HG03095 (cell line): ENCODE measurements at regions not wholly inside any gene's neighbourhood (a gene's known extent, or its start where the extent isn't known, plus 50 kb on each side); places are given as distances from the start of the nearest gene placed in this dataset.
"Not testable (repeated sequence)": the region's sequence is repeated elsewhere in the genome, so short reads cannot be mapped to it uniquely, and the experiment has no call there.

Source experiments
- ATAC-seq: cut with Tn5 transposase; IDR thresholded peaks from one replicate; pipeline ENCODE4 v1.9.1; 2021; ENCODE audit warnings: moderate library complexity; ENCODE audit not compliant: unreplicated experiment

- ATAC-seq = no peak
These were observed 244.8 kb upstream of the SYNCRIP start for GRCh38 chr6:85887461-85887860.

GRCh38 chr6:85868685-85869084 lies 226.0 kb upstream of the SYNCRIP start:
- ATAC-seq = no peak

- ATAC-seq = no peak
These were observed 224.9 kb upstream of the SYNCRIP start for GRCh38 chr6:85867595-85867994.

GRCh38 chr6:85866758-85867401 lies 224.2 kb upstream of the SYNCRIP start:
- ATAC-seq = no peak

GRCh38 chr6:85866370-85866730 lies 223.7 kb upstream of the SYNCRIP start:
- ATAC-seq = no peak

GRCh38 chr6:85865420-85866369 lies 223.0 kb upstream of the SYNCRIP start:
- ATAC-seq = peak; percentile 62

GRCh38 chr6:85864453-85865401 lies 222.0 kb upstream of the SYNCRIP start:
- ATAC-seq = no peak

- ATAC-seq = no peak
These were observed 213.5 kb upstream of the SYNCRIP start for GRCh38 chr6:85856235-85856634.

- not testable (repeated sequence) for ATAC-seq
These were observed 195.8 kb upstream of the SYNCRIP start for GRCh38 chr6:85838351-85839119.

GRCh38 chr6:85828973-85829372 lies 186.3 kb upstream of the SYNCRIP start:
- no peak for ATAC-seq

GRCh38 chr6:85826997-85827396 lies 184.3 kb upstream of the SYNCRIP start:
- no peak for ATAC-seq

GRCh38 chr6:85824329-85824728 lies 181.6 kb upstream of the SYNCRIP start:
- no peak for ATAC-seq

- ATAC-seq = no peak
These were observed 167.9 kb upstream of the SYNCRIP start for GRCh38 chr6:85810558-85810957.

- no peak for ATAC-seq
These were observed 161.0 kb upstream of the SYNCRIP start for GRCh38 chr6:85803721-85804120.

GRCh38 chr6:85802162-85802561 lies 159.5 kb upstream of the SYNCRIP start:
- no peak for ATAC-seq

GRCh38 chr6:85798931-85799652 lies 156.4 kb upstream of the SYNCRIP start:
- ATAC-seq = no peak

- no peak for ATAC-seq
These were observed 155.3 kb upstream of the SYNCRIP start for GRCh38 chr6:85797993-85798392.

- no peak for ATAC-seq
These were observed 153.3 kb upstream of the SYNCRIP start for GRCh38 chr6:85795945-85796344.

- ATAC-seq = no peak
These were observed 149.6 kb upstream of the SYNCRIP start for GRCh38 chr6:85792254-85792653.

GRCh38 chr6:85775883-85776282 lies 133.2 kb upstream of the SYNCRIP start:
- ATAC-seq = no peak
